Hindlimb muscle (tissue), 1 donor: ENCODE measurements at regions not wholly inside any gene's neighbourhood (a gene's known extent, or its start where the extent isn't known, plus 50 kb on each side); places are given as distances from the start of the nearest gene placed in this dataset.
"Not testable (repeated sequence)": the region's sequence is repeated elsewhere in the genome, so short reads cannot be mapped to it uniquely, and the experiment has no call there.

Experiments used
- DNase-seq: peaks from one replicate; pipeline ENCODE4 v3.0.0-alpha.2; 2013

GRCh38 chr21:14008436-14008835, 202.3 kb downstream of the LIPI start:
- not testable (repeated sequence) for DNase-seq

- not testable (repeated sequence) for DNase-seq
These were observed 202.7 kb downstream of the LIPI start for GRCh38 chr21:14008006-14008405.

GRCh38 chr21:14006144-14006543, 204.6 kb downstream of the LIPI start:
- not testable (repeated sequence) for DNase-seq

DNA sequence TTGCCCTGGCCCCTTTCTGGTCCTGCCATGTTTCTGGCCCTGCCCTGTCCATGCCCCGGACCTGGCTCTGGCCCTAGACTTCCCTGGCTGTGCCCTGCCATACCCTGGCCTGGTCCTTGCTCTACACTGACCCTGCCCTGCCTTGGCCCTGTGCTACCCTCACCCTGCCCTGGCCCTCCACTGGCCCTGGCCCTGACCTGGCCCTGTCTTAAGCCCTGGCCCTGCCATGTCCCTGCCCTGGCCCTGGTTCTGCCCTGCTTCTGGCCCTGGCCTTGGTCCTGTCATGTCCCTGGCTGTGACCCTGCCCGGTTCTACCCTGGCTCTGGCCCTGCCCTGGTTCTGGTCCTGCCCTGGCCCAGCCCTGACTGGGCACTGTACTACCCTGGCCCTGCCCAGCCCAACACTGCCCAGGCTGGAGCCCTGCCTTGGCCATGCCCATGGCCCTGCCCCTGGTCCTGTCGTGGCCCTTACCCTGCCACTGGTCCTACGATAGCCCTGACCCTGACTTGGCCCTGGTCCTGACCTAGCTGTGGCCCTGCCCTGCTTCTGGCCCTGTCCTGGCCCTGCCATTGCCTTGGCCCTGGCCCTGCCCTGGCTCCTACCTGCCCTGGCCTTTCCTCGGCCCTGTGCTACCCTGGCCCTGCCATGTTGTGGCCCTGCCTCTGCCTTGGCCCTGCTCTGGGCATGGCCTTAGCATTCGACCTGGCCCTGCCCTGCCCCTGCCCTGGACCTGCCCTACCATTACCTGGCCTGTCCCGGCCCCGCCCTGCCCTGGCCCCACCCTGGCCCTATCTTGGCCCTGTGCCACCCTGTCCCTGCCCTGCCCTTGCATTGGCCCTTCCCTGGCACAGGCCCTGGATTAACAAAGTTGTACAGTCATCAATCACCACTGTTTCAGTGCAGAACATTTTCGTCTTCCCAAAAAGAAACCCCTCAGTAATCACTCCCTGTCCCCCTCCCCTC, 223.5 kb downstream of the LIPI start:
- not testable (repeated sequence) for DNase-seq

- DNase-seq = not testable (repeated sequence)
These were observed 224.6 kb downstream of the LIPI start for GRCh38 chr21:13985865-13986863.

GRCh38 chr21:13985137-13985864, 225.5 kb downstream of the LIPI start:
- not testable (repeated sequence) for DNase-seq

DNA sequence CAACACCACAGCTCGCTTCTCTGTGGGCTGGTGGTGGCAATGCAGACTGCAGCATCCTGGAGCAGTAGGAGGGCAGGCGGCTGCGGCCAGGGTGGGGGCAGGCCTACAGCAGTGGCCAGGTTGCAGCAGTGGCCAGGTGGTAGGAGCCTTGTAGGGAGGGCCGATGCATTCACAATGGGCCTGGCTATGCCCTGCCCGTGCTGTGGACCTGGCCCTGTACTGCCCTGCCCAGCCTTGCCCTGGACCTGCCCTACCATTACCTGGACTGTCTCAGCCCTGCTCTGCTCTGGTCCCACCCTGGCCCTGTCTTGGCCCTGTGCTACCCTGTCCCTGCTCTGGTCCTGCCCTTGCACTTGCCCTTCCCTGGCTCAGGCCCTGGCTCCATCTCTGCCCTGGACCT, 226.0 kb downstream of the LIPI start:
- DNase-seq = not testable (repeated sequence)

DNA sequence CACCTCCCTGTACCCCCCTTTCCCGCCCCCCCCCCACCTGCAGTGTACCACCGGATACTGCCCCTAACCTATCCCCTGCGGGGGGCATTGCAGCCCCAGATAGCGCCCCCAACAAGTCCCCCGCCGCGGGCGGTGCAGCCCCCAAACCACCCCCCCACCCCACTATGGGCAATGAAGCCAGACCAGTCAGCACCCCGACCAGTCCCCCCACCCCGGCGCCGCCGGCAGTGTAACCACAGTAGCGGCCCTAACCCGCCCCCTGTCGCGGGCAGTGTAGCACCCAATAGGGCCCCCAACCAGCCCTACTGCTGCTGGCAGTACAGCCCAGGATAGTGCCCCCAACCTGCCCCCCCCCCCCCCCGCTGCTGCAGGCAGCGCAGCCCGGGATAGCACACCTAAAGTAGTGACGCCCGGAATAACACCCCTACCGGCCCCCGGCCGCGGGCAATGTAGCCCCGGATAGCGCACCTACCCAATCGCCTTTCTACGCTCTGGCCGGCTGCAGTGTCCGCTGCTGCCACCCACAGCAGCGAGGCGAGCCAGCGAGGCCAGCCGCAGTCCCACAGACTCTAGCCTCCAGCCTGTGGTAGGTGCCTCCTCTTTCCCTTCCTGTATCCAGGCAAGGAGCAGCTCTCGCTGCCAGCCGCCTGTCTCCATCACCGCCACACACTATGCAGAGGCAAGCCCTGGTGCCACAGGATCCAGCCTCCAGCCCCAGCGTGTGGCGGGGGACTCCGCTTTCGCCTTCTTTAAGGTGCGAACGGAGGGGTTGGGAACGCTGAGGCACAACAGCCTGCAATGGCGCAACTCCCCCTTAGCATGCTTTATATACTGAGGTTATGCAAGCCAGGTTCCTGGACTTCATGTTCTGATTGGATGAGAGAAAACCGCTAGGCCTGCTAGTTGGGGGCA, 229.3 kb downstream of the LIPI start:
- DNase-seq = not testable (repeated sequence)

- not testable (repeated sequence) for DNase-seq
These were observed 230.6 kb downstream of the LIPI start for GRCh38 chr21:13980115-13980662.

DNA sequence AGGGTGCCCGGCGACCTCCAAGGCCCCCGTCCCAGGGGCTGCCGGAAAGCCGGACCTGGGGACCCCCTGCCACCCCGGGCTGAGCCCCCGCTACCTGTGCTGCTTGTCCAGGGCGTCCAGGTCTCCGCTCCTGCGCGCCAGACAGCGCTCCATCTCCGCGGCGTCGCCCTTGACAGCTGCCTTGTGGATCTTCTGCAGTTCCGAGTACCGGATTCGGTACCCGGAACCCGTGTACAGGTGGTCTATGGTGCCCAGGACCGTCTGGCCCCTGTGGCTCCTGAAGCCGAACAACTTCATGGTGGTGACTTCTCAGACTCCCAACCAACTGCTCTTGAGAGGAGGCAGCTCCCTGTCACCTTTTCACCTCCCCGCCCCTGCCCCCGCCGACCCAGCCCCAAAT, 231.1 kb downstream of the LIPI start:
- not testable (repeated sequence) for DNase-seq

GRCh38 chr21:13974582-13974981, 236.2 kb downstream of the LIPI start:
- DNase-seq = not testable (repeated sequence)

- DNase-seq = not testable (repeated sequence)
These were observed 240.9 kb downstream of the LIPI start for GRCh38 chr21:13969853-13970252.

GRCh38 chr21:13969002-13969401, 241.8 kb downstream of the LIPI start:
- DNase-seq = not testable (repeated sequence)

GRCh38 chr21:13963259-13963658, 247.5 kb downstream of the LIPI start:
- not testable (repeated sequence) for DNase-seq

- DNase-seq = no peak
These were observed 273.5 kb downstream of the LIPI start for GRCh38 chr21:13937236-13937635.

GRCh38 chr21:13936033-13936937, 274.5 kb downstream of the LIPI start:
- DNase-seq = not testable (repeated sequence)

DNA sequence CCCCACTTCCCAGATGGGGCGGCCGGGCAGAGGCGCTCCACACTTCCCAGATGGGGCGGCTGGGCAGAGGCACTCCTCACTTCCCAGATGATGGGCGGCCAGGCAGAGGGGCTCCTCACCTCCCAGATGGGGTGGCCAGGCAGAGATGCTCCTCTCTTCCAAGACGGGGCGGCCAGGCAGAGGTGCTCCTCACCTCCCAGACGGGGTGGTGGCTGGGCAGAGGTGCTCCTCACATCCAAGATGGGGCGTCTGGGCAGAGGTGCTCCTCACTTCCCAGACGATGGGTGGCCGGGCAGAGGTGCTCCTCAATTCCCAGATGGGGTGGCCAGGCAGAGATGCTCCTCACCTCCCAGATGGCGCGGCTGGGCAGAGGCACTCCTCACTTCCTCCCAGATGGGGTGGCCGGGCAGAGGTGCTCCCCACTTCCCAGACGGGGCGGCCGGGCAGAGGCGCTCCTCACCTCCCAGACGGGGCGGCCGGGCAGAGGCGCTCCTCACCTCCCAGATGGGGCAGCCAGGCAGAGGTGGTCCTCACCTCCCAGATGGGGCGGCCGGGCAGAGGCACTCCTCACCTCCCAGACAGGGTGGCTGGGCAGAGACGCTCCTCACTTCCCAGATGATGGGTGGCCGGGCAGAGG, 275.2 kb downstream of the LIPI start:
- DNase-seq = not testable (repeated sequence)

- DNase-seq = not testable (repeated sequence)
These were observed 275.8 kb downstream of the LIPI start for GRCh38 chr21:13934887-13935342.

- not testable (repeated sequence) for DNase-seq
These were observed 287.6 kb downstream of the LIPI start for GRCh38 chr21:13923175-13923574.
